Left ventricle myocardium inferior (tissue), 1 donor: ENCODE measurements at regions not wholly inside any gene's neighbourhood (a gene's known extent, or its start where the extent isn't known, plus 50 kb on each side); places are given as distances from the start of the nearest gene placed in this dataset.

Source experiments
- DNase-seq: peaks from one replicate; pipeline ENCODE4 v3.0.0-alpha.2; 2020
- H3K27ac ChIP-seq: fragments of 200-600 bp; replicated peaks from 2 replicates; pipeline ENCODE4 v1.8.0; 2021
- H3K27me3 ChIP-seq: fragments of 200-600 bp; 2 replicates; pipeline ENCODE4 v1.8.0; 2021; ENCODE audit warnings: low read depth
- H3K36me3 ChIP-seq: fragments of 200-600 bp; 2 replicates; pipeline ENCODE4 v1.8.0; 2021
- H3K4me1 ChIP-seq: fragments of 200-600 bp; 2 replicates; pipeline ENCODE4 v1.8.0; 2021
- H3K4me3 ChIP-seq: fragments of 200-600 bp; 2 replicates; pipeline ENCODE4 v1.8.0; 2021; ENCODE audit warnings: mild to moderate bottlenecking, moderate library complexity
- H3K9me3 ChIP-seq: fragments of 200-600 bp; replicated peaks from 2 replicates; pipeline ENCODE4 v1.8.0; 2021
- intact Hi-C: fragments of 100-400 bp; cut with micrococcal nuclease; formaldehyde crosslinking; loops from one replicate; pipeline ENCODE4 v1.11.0; 2022
- TF ChIP-seq, protein P1 (sequence below): fragments of 200-600 bp; IDR thresholded peaks from 2 replicates; pipeline ENCODE4 v1.8.0; 2021; ENCODE audit warnings: antibody characterized with exemption, mild to moderate bottlenecking, borderline replicate concordance
- donor health status: DM: no; HTN: yes; CAD: no; lungs with severe emphysema.

DNA sequence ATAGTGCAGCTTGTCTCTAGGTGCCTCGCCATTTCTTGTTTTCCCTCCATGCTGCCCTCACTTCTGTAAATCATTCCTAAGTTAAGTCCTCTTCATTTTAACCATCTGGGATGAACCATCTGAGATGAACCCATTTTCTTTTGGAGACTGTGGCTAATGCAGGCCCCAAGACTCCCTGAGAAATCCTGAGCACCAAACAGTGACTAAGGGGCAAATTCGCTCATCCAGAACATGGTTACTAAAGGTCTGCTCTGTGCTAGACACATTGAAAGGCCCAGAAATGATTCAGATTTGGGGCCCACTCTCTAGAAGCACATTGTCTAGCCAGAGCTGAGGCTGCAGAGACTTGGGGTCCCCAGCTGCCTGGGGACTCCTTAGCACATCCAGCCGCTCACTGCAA lies 151.9 kb upstream of the CTTNBP2NL start:
- TF ChIP-seq, protein P1, sequence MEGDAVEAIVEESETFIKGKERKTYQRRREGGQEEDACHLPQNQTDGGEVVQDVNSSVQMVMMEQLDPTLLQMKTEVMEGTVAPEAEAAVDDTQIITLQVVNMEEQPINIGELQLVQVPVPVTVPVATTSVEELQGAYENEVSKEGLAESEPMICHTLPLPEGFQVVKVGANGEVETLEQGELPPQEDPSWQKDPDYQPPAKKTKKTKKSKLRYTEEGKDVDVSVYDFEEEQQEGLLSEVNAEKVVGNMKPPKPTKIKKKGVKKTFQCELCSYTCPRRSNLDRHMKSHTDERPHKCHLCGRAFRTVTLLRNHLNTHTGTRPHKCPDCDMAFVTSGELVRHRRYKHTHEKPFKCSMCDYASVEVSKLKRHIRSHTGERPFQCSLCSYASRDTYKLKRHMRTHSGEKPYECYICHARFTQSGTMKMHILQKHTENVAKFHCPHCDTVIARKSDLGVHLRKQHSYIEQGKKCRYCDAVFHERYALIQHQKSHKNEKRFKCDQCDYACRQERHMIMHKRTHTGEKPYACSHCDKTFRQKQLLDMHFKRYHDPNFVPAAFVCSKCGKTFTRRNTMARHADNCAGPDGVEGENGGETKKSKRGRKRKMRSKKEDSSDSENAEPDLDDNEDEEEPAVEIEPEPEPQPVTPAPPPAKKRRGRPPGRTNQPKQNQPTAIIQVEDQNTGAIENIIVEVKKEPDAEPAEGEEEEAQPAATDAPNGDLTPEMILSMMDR = no peak
- no peak for DNase-seq
- Histone ChIP-seq H3K4me1 (peaks cover 36% of the 10 kb centered on the region), H3K27ac (peak overlapping the region; percentile 56), H3K9me3 (no peaks in the 10 kb centered on the region), H3K4me3 (no peak overlapping the region), H3K27me3 (no peaks in the 10 kb centered on the region), H3K36me3 (no peaks in the 10 kb centered on the region)
- intact Hi-C loops = no loop called here

DNA sequence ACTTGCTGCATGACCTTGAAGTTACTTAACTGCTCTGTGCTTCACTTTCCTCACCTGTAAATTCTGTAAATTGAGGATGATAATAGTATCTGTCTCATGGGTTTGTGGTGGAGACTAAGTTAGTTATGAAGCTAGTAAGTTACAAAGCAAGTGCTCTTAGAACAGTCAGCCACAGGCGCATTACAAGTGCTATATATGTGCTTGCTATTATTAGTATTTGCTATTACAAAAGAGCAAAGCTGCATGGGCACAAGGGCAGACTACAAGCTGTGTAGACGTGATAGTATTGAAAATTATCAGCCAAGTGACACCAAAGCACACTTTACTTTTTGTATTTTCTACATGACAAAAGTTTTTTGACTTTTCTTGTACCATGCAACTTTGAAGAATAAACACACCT lies 150.9 kb upstream of the CTTNBP2NL start:
- Histone ChIP-seq H3K4me1 (peaks cover 36% of the 10 kb centered on the region), H3K4me3 (no peak overlapping the region), H3K36me3 (no peaks in the 10 kb centered on the region), H3K9me3 (no peaks in the 10 kb centered on the region), H3K27me3 (no peaks in the 10 kb centered on the region), H3K27ac (peak overlapping the region; percentile 56)
- TF ChIP-seq, protein P1 = no peak
- intact Hi-C loops = no loop called here
- no peak for DNase-seq

DNA sequence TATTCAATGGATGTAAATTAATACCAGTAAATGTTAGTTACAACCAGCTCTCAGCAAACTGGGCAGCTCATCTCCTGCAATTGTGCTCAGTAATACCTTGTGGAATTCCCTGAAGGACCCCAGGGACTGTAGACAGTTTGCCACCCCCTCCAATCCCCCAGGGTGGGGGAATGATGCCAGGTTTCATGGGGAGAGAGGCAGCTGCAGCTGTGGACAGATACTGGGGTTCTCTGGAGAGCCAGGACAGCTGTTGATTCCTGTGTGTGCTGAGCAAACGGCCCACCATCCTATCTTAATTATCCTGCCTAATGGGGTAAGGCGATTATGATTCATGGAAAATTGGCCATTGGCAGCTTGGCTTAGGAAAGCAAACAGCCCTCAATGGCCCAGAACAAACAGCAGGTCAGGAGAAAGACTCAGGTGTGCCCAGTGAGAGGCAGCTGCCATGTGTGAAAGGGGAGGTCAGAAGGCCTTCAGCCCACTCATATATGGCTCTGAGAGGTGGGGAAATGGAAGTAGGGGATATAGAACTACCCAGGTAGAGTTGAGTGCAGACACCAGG lies 148.9 kb upstream of the CTTNBP2NL start:
- no peaks in the 10 kb centered on the region for H3K27me3 ChIP-seq
- intact Hi-C loops = no loop called here
- H3K36me3 ChIP-seq = no peaks in the 10 kb centered on the region
- no peak overlapping the region for H3K4me3 ChIP-seq
- no peak overlapping the region for H3K27ac ChIP-seq
- peaks cover 36% of the 10 kb centered on the region for H3K4me1 ChIP-seq
- TF ChIP-seq, protein P1 = no peak
- no peak for DNase-seq
- H3K9me3 ChIP-seq = no peaks in the 10 kb centered on the region

DNA sequence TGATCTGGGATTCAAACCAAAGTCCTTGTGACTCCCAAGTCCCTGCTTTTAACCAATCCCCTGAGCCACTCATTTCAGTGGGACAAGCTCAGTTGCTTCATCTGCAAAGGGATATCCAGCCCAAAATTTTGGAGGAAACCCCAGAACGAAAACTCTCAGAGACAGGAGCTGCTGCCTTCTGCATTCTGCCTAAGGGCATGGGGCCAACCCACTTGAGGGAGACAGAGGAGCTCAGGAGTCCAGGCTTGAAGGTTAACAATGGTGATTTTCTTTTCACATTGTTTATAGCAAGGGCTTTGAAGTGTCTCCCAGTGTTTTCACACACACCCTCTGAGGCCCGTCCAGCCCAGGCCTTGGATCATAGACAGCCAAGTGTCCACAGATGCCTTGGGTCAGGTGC lies 148.1 kb upstream of the CTTNBP2NL start:
- no peaks in the 10 kb centered on the region for H3K36me3 ChIP-seq
- TF ChIP-seq, protein P1 = no peak
- H3K9me3 ChIP-seq = no peaks in the 10 kb centered on the region
- no peak overlapping the region for H3K4me3 ChIP-seq
- intact Hi-C loops = no loop called here
- no peak overlapping the region for H3K27ac ChIP-seq
- H3K4me1 ChIP-seq = peaks cover 36% of the 10 kb centered on the region
- peak; percentile 52 for DNase-seq
- no peaks in the 10 kb centered on the region for H3K27me3 ChIP-seq

DNA sequence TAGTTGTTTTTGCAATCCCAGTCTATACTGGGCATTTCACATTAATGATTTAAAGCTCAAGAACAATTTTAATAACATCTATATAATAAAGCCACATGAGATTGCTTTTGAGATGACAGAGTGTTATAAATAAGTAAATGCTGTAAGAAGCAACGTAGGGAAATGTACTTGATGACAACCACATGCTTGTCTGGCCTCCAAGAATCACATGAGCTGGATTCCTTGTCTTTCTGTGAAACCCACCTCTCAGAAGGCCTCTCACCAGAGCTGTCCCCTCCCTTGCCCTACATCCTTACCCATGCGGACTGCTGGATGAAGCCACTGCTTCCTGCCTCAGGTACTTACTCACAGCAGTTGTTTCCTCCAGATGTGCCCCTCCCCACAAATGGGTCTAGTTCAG lies 145.1 kb upstream of the CTTNBP2NL start:
- TF ChIP-seq, protein P1 = no peak
- Histone ChIP-seq H3K27ac (no peak overlapping the region), H3K27me3 (no peaks in the 10 kb centered on the region), H3K4me3 (no peak overlapping the region), H3K9me3 (no peaks in the 10 kb centered on the region), H3K4me1 (peaks cover 21% of the 10 kb centered on the region), H3K36me3 (no peaks in the 10 kb centered on the region)
- intact Hi-C loops = no loop called here
- DNase-seq = no peak
